ENCODE measurements at regions not wholly inside any gene's neighbourhood (a gene's known extent, or its start where the extent isn't known, plus 50 kb on each side); places are given as distances from the start of the nearest gene placed in this dataset.
"Not testable (repeated sequence)": the region's sequence is repeated elsewhere in the genome, so short reads cannot be mapped to it uniquely, and the experiment has no call there.

DNA sequence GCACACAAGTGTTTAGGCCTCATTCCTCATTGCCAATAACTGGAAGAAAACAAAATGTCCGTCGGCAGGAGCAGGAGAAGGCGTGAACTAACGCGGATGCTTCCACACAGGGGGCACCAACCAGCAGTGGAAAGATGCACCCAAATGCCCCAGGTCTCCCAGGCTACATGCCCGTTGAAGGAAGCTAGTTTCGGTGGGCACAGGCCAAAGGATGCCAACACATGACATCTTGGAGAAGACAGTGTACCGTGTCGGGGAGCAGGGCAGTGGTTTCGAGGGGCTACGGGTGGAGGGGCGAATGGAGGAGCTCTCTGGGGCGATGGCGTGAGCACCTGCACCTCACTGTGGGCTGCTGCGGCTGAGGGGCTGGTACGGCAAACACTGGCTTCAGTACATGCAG lies 64.7 kb upstream of the MUC20 start:
- TF ChIP-seq, protein P1, sequence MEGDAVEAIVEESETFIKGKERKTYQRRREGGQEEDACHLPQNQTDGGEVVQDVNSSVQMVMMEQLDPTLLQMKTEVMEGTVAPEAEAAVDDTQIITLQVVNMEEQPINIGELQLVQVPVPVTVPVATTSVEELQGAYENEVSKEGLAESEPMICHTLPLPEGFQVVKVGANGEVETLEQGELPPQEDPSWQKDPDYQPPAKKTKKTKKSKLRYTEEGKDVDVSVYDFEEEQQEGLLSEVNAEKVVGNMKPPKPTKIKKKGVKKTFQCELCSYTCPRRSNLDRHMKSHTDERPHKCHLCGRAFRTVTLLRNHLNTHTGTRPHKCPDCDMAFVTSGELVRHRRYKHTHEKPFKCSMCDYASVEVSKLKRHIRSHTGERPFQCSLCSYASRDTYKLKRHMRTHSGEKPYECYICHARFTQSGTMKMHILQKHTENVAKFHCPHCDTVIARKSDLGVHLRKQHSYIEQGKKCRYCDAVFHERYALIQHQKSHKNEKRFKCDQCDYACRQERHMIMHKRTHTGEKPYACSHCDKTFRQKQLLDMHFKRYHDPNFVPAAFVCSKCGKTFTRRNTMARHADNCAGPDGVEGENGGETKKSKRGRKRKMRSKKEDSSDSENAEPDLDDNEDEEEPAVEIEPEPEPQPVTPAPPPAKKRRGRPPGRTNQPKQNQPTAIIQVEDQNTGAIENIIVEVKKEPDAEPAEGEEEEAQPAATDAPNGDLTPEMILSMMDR (IDR thresholded peaks at IDR 0.05; ENCODE audit: low read depth, low read length): not testable (repeated sequence)
- not testable (repeated sequence) for TF ChIP-seq POLR2A (IDR thresholded peaks at IDR 0.05; ENCODE audit: extremely low read depth, insufficient read length)
- TF ChIP-seq, protein P2, sequence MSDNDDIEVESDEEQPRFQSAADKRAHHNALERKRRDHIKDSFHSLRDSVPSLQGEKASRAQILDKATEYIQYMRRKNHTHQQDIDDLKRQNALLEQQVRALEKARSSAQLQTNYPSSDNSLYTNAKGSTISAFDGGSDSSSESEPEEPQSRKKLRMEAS (IDR thresholded peaks at IDR 0.05; ENCODE audit: low read depth, low read length): not testable (repeated sequence)
